Gastroesophageal sphincter (tissue), 3 donors: ENCODE measurements at regions not wholly inside any gene's neighbourhood (a gene's known extent, or its start where the extent isn't known, plus 50 kb on each side); places are given as distances from the start of the nearest gene placed in this dataset.

Experiments
- EP300 ChIP-seq: sonication (generic); formaldehyde crosslinking; IDR thresholded peaks from one replicate; pipeline ENCODE4 v1.6.1; 2017; ENCODE audit warnings: antibody characterized with exemption, mild to moderate bottlenecking
- POLR2AphosphoS5 ChIP-seq: sonication (generic); formaldehyde crosslinking; IDR thresholded peaks from one replicate; pipeline ENCODE4 v1.6.1; 2017; ENCODE audit warnings: antibody characterized with exemption
- TF ChIP-seq, protein P1 (sequence below), 4 experiments: fragments of 200-600 bp in 2 of 4; fragments of 450-650 bp in 2 of 4; sonication (generic) in 1 of 4; IDR thresholded peaks; one replicate each; pipeline ENCODE4 v1.5.1; 2017 to 2019; ENCODE audit warnings: antibody characterized with exemption in 4 of 4, mild to moderate bottlenecking in 2 of 4, moderate library complexity in 2 of 4

DNA sequence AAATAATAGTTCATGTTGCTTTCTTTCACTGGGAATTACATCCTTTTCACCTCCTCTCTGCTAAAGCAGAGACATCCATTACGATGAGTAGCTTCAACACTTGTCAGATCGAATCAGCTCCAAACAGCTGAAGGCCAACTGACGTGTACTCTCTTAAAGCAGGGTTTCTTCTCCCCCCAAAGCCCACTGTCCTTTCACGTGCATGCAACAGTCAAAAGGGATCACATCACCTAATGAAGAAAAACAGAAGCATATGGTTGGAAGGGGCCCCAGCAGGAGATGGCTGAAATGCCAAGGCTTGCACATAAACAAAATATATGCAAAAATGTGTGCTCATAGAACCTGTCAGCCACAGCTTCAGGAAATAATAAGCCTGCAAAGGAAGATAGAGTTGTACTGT is 421.6 kb downstream of the ANXA1 start:
- TF ChIP-seq, protein P1, sequence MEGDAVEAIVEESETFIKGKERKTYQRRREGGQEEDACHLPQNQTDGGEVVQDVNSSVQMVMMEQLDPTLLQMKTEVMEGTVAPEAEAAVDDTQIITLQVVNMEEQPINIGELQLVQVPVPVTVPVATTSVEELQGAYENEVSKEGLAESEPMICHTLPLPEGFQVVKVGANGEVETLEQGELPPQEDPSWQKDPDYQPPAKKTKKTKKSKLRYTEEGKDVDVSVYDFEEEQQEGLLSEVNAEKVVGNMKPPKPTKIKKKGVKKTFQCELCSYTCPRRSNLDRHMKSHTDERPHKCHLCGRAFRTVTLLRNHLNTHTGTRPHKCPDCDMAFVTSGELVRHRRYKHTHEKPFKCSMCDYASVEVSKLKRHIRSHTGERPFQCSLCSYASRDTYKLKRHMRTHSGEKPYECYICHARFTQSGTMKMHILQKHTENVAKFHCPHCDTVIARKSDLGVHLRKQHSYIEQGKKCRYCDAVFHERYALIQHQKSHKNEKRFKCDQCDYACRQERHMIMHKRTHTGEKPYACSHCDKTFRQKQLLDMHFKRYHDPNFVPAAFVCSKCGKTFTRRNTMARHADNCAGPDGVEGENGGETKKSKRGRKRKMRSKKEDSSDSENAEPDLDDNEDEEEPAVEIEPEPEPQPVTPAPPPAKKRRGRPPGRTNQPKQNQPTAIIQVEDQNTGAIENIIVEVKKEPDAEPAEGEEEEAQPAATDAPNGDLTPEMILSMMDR (IDR thresholded peaks at IDR 0.05) = no peak
- no peak for TF ChIP-seq POLR2AphosphoS5
- TF ChIP-seq EP300 = no peak
